ENCODE measurements at regions not wholly inside any gene's neighbourhood (a gene's known extent, or its start where the extent isn't known, plus 50 kb on each side); places are given as distances from the start of the nearest gene placed in this dataset.

DNA sequence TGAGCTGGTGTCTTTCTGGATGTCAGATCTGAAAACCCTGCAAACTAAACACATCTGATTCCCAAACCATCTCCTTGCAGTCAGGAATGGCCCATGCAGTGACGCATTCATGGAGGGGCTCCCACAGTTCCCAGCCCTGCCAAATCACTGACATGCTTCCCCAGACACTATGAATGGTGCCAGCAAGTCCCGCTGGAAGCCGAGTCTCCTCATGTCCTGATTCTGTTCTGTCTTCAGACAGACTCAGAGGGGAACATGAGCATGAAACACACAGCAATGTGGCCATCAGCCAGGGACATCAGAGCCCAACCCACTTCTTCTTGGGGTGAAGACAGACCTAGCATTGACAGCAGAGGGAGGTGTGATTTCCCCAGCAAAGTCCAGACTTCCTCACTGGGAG is 83.7 kb downstream of the TTC32 start:
- TF ChIP-seq, protein P1, sequence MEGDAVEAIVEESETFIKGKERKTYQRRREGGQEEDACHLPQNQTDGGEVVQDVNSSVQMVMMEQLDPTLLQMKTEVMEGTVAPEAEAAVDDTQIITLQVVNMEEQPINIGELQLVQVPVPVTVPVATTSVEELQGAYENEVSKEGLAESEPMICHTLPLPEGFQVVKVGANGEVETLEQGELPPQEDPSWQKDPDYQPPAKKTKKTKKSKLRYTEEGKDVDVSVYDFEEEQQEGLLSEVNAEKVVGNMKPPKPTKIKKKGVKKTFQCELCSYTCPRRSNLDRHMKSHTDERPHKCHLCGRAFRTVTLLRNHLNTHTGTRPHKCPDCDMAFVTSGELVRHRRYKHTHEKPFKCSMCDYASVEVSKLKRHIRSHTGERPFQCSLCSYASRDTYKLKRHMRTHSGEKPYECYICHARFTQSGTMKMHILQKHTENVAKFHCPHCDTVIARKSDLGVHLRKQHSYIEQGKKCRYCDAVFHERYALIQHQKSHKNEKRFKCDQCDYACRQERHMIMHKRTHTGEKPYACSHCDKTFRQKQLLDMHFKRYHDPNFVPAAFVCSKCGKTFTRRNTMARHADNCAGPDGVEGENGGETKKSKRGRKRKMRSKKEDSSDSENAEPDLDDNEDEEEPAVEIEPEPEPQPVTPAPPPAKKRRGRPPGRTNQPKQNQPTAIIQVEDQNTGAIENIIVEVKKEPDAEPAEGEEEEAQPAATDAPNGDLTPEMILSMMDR (IDR thresholded peaks at IDR 0.05; ENCODE audit: low read depth, low read length), result no peak
- TF ChIP-seq POLR2A (IDR thresholded peaks at IDR 0.05; ENCODE audit: extremely low read depth, insufficient read length) (no peak), MYC (IDR thresholded peaks at IDR 0.05; ENCODE audit: low read depth, low read length) (no peak)
- TF ChIP-seq, protein P2, sequence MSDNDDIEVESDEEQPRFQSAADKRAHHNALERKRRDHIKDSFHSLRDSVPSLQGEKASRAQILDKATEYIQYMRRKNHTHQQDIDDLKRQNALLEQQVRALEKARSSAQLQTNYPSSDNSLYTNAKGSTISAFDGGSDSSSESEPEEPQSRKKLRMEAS (IDR thresholded peaks at IDR 0.05; ENCODE audit: low read depth, low read length), result no peak
- H3K4me3 ChIP-seq (ENCODE audit: low read depth, low read length), result no peak overlapping the region
- DNase-seq (ENCODE audit: low read depth), result no peak

DNA sequence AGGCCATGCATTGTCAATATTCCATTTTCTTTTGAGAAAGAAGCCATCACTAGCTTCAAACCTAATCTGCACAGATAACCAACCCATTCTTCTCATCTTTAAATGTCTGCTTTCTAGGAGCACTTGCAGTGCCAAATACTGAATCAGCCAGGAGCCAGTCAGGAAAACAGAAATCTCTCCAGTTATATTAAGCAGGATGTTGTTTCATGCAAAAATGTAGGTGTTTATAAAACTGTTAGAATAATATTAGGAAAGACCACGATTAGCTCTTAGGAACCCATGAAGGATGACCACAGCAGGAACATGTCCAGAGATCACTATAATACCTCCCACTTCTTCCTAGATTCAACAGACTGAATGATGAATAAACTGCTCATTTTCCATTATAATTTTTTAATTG is 86.0 kb downstream of the TTC32 start:
- no peak overlapping the region for H3K4me3 ChIP-seq (ENCODE audit: low read depth, low read length)
- no peak for DNase-seq (ENCODE audit: low read depth)
- TF ChIP-seq, protein P2 (IDR thresholded peaks at IDR 0.05; ENCODE audit: low read depth, low read length), result no peak
- TF ChIP-seq, protein P1 (IDR thresholded peaks at IDR 0.05; ENCODE audit: low read depth, low read length), result no peak
- no peak for TF ChIP-seq POLR2A (IDR thresholded peaks at IDR 0.05; ENCODE audit: extremely low read depth, insufficient read length)
- TF ChIP-seq MYC (IDR thresholded peaks at IDR 0.05; ENCODE audit: low read depth, low read length), result no peak

DNA sequence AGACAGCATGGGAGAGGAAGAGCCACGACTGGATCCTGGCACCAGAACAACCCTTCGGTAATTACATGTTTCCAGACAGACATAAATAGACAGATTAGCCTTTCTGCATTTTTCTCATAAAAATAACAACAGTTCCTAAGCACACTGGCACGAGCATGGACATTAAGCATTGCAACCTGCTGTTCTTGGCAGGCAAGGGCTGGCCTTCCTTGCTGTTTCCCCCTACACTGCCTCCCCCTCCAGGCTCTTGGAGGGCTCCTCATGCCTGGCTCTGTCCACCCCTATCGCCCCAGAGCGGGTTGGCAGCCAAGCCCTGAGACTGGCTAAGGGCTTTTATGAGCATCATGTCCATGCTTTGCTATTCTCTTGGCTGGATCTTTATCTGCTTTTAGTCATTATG is 89.6 kb downstream of the TTC32 start:
- TF ChIP-seq, protein P1 (IDR thresholded peaks at IDR 0.05; ENCODE audit: low read depth, low read length), result no peak
- TF ChIP-seq, protein P2 (IDR thresholded peaks at IDR 0.05; ENCODE audit: low read depth, low read length), result no peak
- TF ChIP-seq MYC (IDR thresholded peaks at IDR 0.05; ENCODE audit: low read depth, low read length), result no peak
- no peak for TF ChIP-seq POLR2A (IDR thresholded peaks at IDR 0.05; ENCODE audit: extremely low read depth, insufficient read length)
- H3K4me3 ChIP-seq (ENCODE audit: low read depth, low read length), result no peak overlapping the region
- DNase-seq (ENCODE audit: low read depth), result no peak

DNA sequence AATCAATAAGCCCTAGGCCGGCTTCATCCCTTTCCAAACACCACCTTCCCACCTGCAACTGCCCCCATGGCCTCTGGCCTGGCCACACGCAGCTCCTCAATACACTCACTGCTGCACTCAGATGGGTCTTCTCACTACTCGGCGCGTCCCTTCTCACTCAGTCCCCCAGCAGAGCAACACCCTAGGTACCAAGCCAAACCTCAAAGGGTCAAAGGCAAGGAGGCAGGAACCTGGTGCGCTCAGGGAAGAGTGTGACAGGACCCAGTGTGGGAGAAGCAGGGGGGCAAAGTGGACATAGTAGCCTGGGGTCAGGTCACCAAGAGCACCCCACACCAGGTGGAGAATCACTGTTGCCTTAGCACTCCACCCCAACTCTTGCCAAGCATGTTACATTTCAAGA is 90.6 kb downstream of the TTC32 start:
- no peak for DNase-seq (ENCODE audit: low read depth)
- H3K4me3 ChIP-seq (ENCODE audit: low read depth, low read length), result no peak overlapping the region
- TF ChIP-seq MYC (IDR thresholded peaks at IDR 0.05; ENCODE audit: low read depth, low read length), result no peak
- TF ChIP-seq, protein P2 (IDR thresholded peaks at IDR 0.05; ENCODE audit: low read depth, low read length), result no peak
- TF ChIP-seq, protein P1 (IDR thresholded peaks at IDR 0.05; ENCODE audit: low read depth, low read length), result no peak
- TF ChIP-seq POLR2A (IDR thresholded peaks at IDR 0.05; ENCODE audit: extremely low read depth, insufficient read length), result no peak

DNA sequence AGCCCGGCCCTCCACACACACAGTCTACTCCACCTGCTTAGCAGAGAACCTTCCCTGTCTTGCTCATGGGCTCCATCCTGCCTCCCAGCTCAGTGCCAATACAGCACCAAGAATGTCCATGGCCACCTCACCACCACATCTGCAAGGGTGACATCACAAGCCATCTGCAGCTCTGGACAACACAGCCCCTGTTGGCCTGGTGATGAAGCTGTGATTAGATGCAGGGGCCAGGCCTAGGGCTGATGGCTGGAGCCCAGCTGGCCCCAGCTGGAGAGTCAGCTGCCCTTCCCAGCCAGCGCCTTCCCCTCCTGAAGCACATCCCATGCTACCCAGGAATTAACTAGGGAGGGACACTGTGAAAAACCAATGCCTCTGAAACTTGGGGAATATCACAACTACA is 91.1 kb downstream of the TTC32 start:
- TF ChIP-seq MYC (IDR thresholded peaks at IDR 0.05; ENCODE audit: low read depth, low read length), result no peak
- no peak for TF ChIP-seq POLR2A (IDR thresholded peaks at IDR 0.05; ENCODE audit: extremely low read depth, insufficient read length)
- TF ChIP-seq, protein P1 (IDR thresholded peaks at IDR 0.05; ENCODE audit: low read depth, low read length), result no peak
- TF ChIP-seq, protein P2 (IDR thresholded peaks at IDR 0.05; ENCODE audit: low read depth, low read length), result no peak
- no peak for DNase-seq (ENCODE audit: low read depth)

DNA sequence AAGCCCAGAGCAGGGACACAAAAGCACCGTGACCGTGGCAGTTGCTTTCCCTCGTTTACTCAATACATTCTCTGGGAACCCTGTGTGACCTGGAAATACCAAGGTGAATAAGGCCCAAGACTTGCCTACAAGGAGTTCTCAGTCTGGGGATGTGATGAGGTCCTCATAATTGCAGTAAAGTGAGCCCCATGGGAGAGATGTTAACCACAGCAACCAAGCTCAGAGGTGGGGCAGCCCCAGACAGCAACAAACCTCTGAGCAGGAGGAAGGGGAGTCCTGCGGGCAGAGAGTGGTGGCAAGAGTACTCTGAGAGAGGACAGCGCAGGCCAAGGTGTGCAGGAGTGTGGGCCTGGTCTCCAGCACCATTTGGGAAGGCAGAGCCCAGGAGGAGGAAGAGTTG is 91.6 kb downstream of the TTC32 start:
- H3K4me3 ChIP-seq (ENCODE audit: low read depth, low read length), result no peak overlapping the region
- TF ChIP-seq POLR2A (IDR thresholded peaks at IDR 0.05; ENCODE audit: extremely low read depth, insufficient read length) (no peak), MYC (IDR thresholded peaks at IDR 0.05; ENCODE audit: low read depth, low read length) (no peak)
- TF ChIP-seq, protein P2 (IDR thresholded peaks at IDR 0.05; ENCODE audit: low read depth, low read length), result no peak
- TF ChIP-seq, protein P1 (IDR thresholded peaks at IDR 0.05; ENCODE audit: low read depth, low read length), result no peak
- peak; percentile 44 for DNase-seq (ENCODE audit: low read depth)

More for the DNA sequence above, 91.1 kb downstream of the TTC32 start:
- no peak overlapping the region for H3K4me3 ChIP-seq (ENCODE audit: low read depth, low read length)
